Ectodermal cell (in vitro differentiated cells): ENCODE measurements at regions not wholly inside any gene's neighbourhood (a gene's known extent, or its start where the extent isn't known, plus 50 kb on each side); places are given as distances from the start of the nearest gene placed in this dataset.
A peak's percentile ranks its signal among the peaks of the same experiment; 100 is the strongest.

Experiments
- H3K27ac ChIP-seq: 2 replicates; pipeline ENCODE4 v1.7.0; 2013; ENCODE audit warnings: mild to moderate bottlenecking, low read depth, low read length; ENCODE audit not compliant: insufficient read depth, poor library complexity, severe bottlenecking
- H3K27me3 ChIP-seq: 2 replicates; pipeline ENCODE4 v1.7.0; 2013; ENCODE audit warnings: mild to moderate bottlenecking, low read length; ENCODE audit not compliant: insufficient read depth, control insufficient read depth, poor library complexity, severe bottlenecking
- H3K36me3 ChIP-seq: one replicate; pipeline ENCODE4 v1.7.0; 2013; ENCODE audit warnings: low read length; ENCODE audit not compliant: control insufficient read depth, insufficient read depth
- H3K4me1 ChIP-seq: one replicate; pipeline ENCODE4 v1.7.0; 2013; ENCODE audit warnings: low read length; ENCODE audit not compliant: control insufficient read depth, insufficient read depth
- H3K4me3 ChIP-seq: 2 replicates; pipeline ENCODE4 v1.7.0; 2013; ENCODE audit warnings: low read depth, low read length, control low read depth; ENCODE audit not compliant: insufficient read depth
- H3K9me3 ChIP-seq: 2 replicates; pipeline ENCODE4 v1.7.0; 2013; ENCODE audit warnings: mild to moderate bottlenecking, low read length, moderate library complexity; ENCODE audit not compliant: control insufficient read depth
- WGBS, 2 experiments: methylation state at CpG; one replicate each; pipeline ENCODE4 v1.1.7; 2013; ENCODE audit warnings: missing lambda C conversion rate in 2 of 2; 5-methylcytosine and 5-hydroxymethylcytosine counted together

- peaks cover 48% of the 10 kb centered on the region for H3K4me1 ChIP-seq
- no peaks in the 10 kb centered on the region for H3K36me3 ChIP-seq
- no peak overlapping the region for H3K4me3 ChIP-seq
- H3K9me3 ChIP-seq: no peaks in the 10 kb centered on the region
- H3K27me3 ChIP-seq: no peaks in the 10 kb centered on the region
- H3K27ac ChIP-seq: peak overlapping the region; percentile 62
- 13 to 14% methylated on average over 9 of the region's 9 CpGs for WGBS, 2 experiments
Observed at GRCh38 chr10:121310151-121310711, 288.0 kb downstream of the FGFR2 start.

GRCh38 chr10:121311812-121312443, 286.3 kb downstream of the FGFR2 start:
- no peak overlapping the region for H3K27ac ChIP-seq
- H3K36me3 ChIP-seq: no peaks in the 10 kb centered on the region
- peaks cover 48% of the 10 kb centered on the region for H3K4me1 ChIP-seq
- H3K27me3 ChIP-seq: no peaks in the 10 kb centered on the region
- 50 to 53% methylated on average over 7 of the region's 7 CpGs for WGBS, 2 experiments
- no peaks in the 10 kb centered on the region for H3K9me3 ChIP-seq
- H3K4me3 ChIP-seq: no peak overlapping the region

- whole genome bisulfite sequencing, 2 experiments: 87 to 88% methylated on average over 5 of the region's 5 CpGs
- no peak overlapping the region for H3K4me3 ChIP-seq
- no peaks in the 10 kb centered on the region for H3K36me3 ChIP-seq
- H3K27ac ChIP-seq: no peak overlapping the region
- no peaks in the 10 kb centered on the region for H3K27me3 ChIP-seq
- no peaks in the 10 kb centered on the region for H3K9me3 ChIP-seq
- H3K4me1 ChIP-seq: peaks cover 48% of the 10 kb centered on the region
Observed at GRCh38 chr10:121312587-121312986, 285.7 kb downstream of the FGFR2 start.

GRCh38 chr10:121313119-121313875, 284.9 kb downstream of the FGFR2 start:
- no peak overlapping the region for H3K4me3 ChIP-seq
- H3K9me3 ChIP-seq: no peaks in the 10 kb centered on the region
- no peaks in the 10 kb centered on the region for H3K36me3 ChIP-seq
- 90 to 92% methylated on average over 16 to 17 of the region's 17 CpGs for WGBS, 2 experiments
- H3K4me1 ChIP-seq: peaks cover 48% of the 10 kb centered on the region
- H3K27me3 ChIP-seq: no peaks in the 10 kb centered on the region
- no peak overlapping the region for H3K27ac ChIP-seq

GRCh38 chr10:121316432-121316831, 281.8 kb downstream of the FGFR2 start:
- Histone ChIP-seq H3K36me3 (no peaks in the 10 kb centered on the region), H3K4me3 (no peak overlapping the region), H3K9me3 (no peaks in the 10 kb centered on the region), H3K27me3 (no peaks in the 10 kb centered on the region), H3K27ac (no peak overlapping the region), H3K4me1 (peaks cover 23% of the 10 kb centered on the region)
- WGBS, 2 experiments: 88 to 92% methylated on average over 3 of the region's 3 CpGs

GRCh38 chr10:121317374-121317773, 280.9 kb downstream of the FGFR2 start:
- Histone ChIP-seq H3K4me1 (peaks cover 14% of the 10 kb centered on the region), H3K27me3 (no peaks in the 10 kb centered on the region), H3K9me3 (no peaks in the 10 kb centered on the region), H3K4me3 (no peak overlapping the region), H3K27ac (no peak overlapping the region), H3K36me3 (no peaks in the 10 kb centered on the region)
- 100% methylated on average over 1 of the region's 1 CpG for WGBS, 2 experiments

GRCh38 chr10:121322046-121322445, 276.2 kb downstream of the FGFR2 start:
- Histone ChIP-seq H3K9me3 (no peaks in the 10 kb centered on the region), H3K4me1 (no peaks in the 10 kb centered on the region), H3K36me3 (no peaks in the 10 kb centered on the region), H3K27ac (no peak overlapping the region), H3K27me3 (no peaks in the 10 kb centered on the region), H3K4me3 (no peak overlapping the region)
- 43% methylated on average over 1 of the region's 1 CpG; no CpG with 5 or more reads in 1 of the 2 experiments for WGBS, 2 experiments

- 71 to 96% methylated on average over 1 of the region's 1 CpG for WGBS, 2 experiments
- no peaks in the 10 kb centered on the region for H3K27me3 ChIP-seq
- H3K9me3 ChIP-seq: no peaks in the 10 kb centered on the region
- no peaks in the 10 kb centered on the region for H3K4me1 ChIP-seq
- no peak overlapping the region for H3K27ac ChIP-seq
- H3K36me3 ChIP-seq: no peaks in the 10 kb centered on the region
- H3K4me3 ChIP-seq: no peak overlapping the region
Observed at GRCh38 chr10:121322776-121323175, 275.5 kb downstream of the FGFR2 start.

- Histone ChIP-seq H3K36me3 (no peaks in the 10 kb centered on the region), H3K27me3 (no peaks in the 10 kb centered on the region), H3K4me3 (no peak overlapping the region), H3K9me3 (no peaks in the 10 kb centered on the region), H3K4me1 (no peaks in the 10 kb centered on the region), H3K27ac (no peak overlapping the region)
- 100% methylated on average over 1 of the region's 1 CpG; no CpG with 5 or more reads in 1 of the 2 experiments for WGBS, 2 experiments
Observed at GRCh38 chr10:121323443-121323842, 274.8 kb downstream of the FGFR2 start.

- no peaks in the 10 kb centered on the region for H3K27me3 ChIP-seq
- no peak overlapping the region for H3K4me3 ChIP-seq
- H3K9me3 ChIP-seq: no peaks in the 10 kb centered on the region
- no peaks in the 10 kb centered on the region for H3K4me1 ChIP-seq
- H3K36me3 ChIP-seq: no peaks in the 10 kb centered on the region
- H3K27ac ChIP-seq: no peak overlapping the region
- 89 to 91% methylated on average over 7 of the region's 7 CpGs for WGBS, 2 experiments
Observed at GRCh38 chr10:121324678-121325213, 273.5 kb downstream of the FGFR2 start.
